Vagina (tissue), 2 donors: ENCODE measurements at regions not wholly inside any gene's neighbourhood (a gene's known extent, or its start where the extent isn't known, plus 50 kb on each side); places are given as distances from the start of the nearest gene placed in this dataset.

Source experiments
- POLR2A ChIP-seq, 2 donors: fragments of 450-650 bp; IDR thresholded peaks; one replicate each; pipeline ENCODE4 v1.6.1; 2017; ENCODE audit warnings: antibody characterized with exemption in 2 of 2, mild to moderate bottlenecking in 2 of 2, moderate library complexity in 2 of 2
- TF ChIP-seq, protein P1 (sequence below), 3 experiments: fragments of 450-650 bp in 2 of 3; fragments of 200-600 bp in 1 of 3; sonication (generic) in 1 of 3; IDR thresholded peaks; one replicate each; pipeline ENCODE4 v1.5.1; 2017 to 2019; ENCODE audit warnings: antibody characterized with exemption in 3 of 3, mild to moderate bottlenecking in 2 of 3, moderate library complexity in 2 of 3

DNA sequence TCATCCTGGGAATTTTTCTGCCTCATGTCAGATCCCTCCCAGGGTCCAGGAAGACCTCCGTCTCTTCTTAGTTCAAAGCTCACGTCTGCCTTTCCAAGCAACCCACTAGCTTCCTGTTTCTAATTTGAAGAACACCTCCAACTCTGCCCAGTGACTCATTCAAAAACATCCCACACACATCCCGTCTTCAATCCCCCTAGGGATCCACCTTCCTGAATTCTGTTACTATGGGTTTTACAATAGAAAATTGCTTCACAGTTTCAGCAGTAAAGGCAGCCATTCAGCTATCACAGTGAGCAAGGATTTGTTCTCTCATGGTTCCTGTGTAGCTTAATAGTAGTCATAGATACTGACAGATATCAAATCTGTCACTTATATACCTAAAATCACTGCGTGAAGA is 308.3 kb upstream of the CCDC54 start:
- TF ChIP-seq, protein P1, sequence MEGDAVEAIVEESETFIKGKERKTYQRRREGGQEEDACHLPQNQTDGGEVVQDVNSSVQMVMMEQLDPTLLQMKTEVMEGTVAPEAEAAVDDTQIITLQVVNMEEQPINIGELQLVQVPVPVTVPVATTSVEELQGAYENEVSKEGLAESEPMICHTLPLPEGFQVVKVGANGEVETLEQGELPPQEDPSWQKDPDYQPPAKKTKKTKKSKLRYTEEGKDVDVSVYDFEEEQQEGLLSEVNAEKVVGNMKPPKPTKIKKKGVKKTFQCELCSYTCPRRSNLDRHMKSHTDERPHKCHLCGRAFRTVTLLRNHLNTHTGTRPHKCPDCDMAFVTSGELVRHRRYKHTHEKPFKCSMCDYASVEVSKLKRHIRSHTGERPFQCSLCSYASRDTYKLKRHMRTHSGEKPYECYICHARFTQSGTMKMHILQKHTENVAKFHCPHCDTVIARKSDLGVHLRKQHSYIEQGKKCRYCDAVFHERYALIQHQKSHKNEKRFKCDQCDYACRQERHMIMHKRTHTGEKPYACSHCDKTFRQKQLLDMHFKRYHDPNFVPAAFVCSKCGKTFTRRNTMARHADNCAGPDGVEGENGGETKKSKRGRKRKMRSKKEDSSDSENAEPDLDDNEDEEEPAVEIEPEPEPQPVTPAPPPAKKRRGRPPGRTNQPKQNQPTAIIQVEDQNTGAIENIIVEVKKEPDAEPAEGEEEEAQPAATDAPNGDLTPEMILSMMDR (IDR thresholded peaks at IDR 0.05) = no peak
- no peak for TF ChIP-seq POLR2A (IDR thresholded peaks at IDR 0.05)
